Inflammatory macrophage treated with lipopolysaccharide for 4 hours (primary cell): ENCODE measurements at regions not wholly inside any gene's neighbourhood (a gene's known extent, or its start where the extent isn't known, plus 50 kb on each side); places are given as distances from the start of the nearest gene placed in this dataset.
A peak's percentile ranks its signal among the peaks of the same experiment; 100 is the strongest.
"Not testable (repeated sequence)": the region's sequence is repeated elsewhere in the genome, so short reads cannot be mapped to it uniquely, and the experiment has no call there.

Experiments used
- DNase-seq: peaks from one replicate; pipeline ENCODE4 v3.0.0-alpha.2; 2020

DNA sequence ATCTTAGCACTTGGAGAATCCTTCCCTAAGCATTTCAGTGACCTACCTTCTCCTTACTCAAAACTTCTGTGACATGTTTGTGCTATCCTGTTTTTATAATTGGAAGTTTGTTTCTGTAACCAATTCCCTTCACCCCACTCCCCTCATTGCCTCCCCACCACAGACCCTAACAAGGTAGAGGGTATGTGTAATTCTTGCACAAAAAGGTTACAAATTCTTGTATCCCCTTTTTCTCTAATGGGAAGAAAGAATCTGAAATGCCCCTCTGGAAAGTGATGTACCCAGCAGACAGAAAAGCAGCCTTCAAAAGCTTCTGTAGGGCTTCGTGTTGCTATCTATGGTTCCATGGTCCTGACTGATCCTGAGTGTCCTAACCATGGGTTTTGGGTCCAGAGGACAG, 111.7 kb upstream of the TMEM170B start:
- DNase-seq: no peak

DNA sequence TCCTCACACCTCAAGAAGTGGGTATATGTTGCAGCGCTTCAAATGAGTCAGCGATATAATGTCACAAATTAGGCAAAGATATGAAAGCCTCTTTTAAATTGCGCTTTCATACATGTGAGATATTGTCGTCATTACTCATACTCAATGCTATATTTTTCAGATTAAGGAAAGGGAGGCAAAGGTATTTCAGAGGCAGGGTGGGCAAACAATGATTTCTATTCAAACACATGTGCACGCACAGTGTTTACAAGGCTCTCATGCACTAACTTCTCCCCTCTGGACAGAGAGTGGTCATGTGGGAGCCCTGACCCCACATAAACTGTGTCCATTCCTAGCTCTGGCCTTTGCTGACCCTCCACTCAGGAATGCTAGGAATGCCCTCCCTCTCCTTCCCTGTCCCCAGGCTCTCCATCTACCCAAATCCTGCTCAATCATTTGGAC, 112.1 kb upstream of the TMEM170B start:
- no peak for DNase-seq

DNA sequence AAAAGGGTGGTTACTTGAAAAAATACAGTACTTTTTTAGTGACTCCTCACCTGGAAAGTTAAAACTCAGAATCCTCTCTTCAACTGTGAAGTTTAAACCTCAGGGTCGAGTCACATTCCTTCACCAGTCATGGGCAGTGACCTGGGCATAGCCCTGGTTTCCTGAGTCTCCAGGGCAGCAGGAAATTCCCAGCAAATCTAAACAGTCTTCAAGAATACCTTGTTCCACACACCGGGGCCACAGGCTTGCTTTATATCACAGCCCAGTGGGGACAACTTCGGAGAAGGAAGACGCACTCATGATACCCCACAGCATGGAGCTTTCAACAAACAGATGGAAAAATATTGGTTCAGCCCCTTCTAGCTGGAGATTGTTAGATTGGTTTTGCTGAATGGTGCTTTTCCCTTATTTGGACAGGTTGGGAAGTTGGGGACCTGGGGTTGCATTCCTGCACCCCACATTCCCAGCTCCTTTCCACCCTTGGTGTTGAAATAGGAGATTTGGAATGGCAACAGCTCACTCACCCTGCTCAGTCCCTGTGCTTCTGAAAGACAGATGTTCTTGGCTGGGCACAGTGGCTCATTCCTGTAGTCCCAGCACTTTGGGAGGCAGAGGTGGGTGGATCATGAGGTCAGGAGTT, 113.0 kb upstream of the TMEM170B start:
- no peak for DNase-seq

DNA sequence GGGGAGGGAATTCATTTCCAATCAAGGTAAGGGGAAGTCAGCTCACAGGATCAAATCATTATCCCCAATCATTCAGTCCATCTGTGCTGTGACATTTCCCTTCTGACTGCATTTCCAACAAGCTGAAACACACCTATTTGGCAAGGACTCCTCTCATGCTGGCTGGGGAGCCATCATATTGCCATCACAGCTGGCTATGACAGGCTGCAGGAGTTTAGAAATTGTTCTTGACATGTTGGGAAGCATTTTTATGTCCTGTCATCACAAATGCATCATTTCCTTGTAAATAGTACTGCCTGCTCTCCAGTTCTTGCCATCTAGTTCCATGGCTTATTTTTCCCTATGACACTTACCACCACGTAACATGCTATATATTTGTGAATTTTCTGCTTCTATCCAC, 113.9 kb upstream of the TMEM170B start:
- DNase-seq: no peak

DNA sequence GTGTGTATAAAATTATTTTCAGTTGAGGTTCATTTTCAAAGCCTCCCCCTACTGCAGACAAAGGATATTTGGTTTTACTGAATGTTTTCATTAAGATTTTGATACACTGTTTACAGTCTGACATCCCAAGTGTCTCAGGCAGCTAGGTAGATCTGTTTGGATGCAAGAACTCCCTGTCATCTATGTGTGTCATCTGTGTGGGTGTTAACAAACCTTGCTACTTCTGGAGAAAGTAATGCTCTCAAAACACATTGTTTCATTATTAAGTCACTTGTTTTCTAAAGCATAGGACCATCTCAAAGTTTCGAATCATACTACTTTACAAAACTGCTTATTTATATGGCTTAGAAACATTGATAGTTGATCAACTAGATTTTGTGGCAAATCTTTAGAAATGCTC, 114.5 kb upstream of the TMEM170B start:
- no peak for DNase-seq

DNA sequence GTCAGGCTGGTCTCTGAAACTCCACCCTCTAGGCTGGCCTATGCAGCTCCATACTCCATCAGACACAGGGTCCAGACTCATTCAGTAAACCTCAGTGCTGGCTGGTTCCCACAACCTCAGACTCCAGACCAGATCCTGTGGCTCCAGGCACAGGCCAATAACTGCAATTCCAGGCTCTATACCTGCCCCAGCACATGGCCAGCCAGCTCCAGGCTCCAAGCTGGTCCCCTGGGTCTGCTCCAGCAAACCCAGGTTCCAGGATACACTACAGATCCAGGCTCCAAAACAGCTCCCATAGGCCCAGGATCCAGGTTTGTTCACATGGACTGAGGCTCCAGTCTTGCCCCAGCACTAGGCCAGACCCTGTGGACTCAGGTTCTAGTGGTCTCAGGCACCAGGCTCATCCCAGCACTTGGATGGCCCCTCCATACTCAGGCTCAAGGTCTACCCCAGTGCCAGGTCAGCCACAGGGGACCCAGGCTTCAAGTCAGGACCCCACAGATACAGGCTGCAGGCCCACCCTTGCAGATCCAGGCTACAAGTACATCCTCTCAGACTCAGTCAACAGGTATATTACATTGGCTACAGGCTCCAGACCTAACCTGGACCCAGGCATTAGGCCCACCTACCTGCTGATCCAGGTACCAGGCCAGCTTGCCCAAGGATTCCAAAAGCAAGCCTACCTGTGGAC, 117.6 kb upstream of the TMEM170B start:
- no peak for DNase-seq

DNA sequence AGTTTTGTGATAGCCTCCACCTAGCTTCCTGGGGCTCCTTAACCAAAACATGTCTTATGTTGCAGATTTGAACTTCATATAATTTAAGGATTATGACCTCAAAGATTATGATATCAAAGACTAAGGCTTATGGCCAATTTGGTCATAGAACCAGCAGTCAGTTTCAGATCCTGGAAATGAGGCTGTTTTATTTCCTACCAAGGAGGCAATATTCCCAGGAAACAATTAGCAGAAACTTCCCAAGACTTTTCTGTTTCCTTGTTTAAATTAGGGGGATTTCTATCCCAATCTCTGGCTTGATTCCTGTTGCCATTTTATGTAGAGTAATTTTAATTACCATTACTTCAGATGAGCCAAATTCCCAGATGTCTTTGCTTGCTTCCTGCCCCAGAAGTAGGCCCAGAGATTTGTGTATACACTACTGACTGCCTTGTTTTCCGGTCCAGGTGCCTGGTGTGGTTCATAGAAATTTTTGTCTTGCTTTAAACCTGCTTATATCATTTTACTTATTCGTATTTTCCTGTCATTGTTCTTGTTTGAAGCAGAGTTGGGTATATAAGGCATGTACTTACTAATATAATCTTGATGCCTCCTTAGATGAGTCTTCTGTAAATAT, 119.2 kb upstream of the TMEM170B start:
- DNase-seq: no peak

DNA sequence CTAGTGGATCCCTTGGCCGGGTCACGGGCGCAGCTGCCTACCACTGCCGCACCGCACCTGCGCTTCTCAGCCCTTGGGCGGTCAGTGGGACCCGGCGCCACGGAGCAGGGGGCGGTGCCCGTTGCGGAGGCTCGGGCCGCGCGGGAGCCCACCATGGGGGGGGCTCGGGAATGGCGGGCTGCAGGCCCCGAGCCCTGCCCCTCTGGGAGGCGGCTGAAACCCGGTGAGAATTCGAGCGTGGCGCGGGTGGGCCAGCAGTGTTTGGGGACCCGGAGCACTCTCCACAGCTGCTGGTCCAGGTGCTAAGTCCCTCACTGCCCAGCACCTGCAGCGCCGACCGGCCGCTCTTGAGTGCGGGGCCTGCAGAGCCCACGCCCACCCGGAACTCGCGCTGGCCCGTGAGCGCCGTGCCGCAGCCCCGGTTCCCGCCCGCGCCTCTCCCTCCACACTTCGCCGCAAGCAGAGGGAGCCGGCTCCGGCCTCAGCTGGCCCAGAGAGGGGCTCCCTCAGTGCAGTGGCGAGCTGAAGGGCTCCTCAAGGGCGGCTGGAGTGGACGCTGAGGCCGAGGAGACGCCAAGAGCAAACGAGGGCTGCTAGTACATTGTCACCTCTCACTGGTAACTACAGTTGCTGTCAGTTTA, 120.5 kb upstream of the TMEM170B start:
- DNase-seq: no peak

DNA sequence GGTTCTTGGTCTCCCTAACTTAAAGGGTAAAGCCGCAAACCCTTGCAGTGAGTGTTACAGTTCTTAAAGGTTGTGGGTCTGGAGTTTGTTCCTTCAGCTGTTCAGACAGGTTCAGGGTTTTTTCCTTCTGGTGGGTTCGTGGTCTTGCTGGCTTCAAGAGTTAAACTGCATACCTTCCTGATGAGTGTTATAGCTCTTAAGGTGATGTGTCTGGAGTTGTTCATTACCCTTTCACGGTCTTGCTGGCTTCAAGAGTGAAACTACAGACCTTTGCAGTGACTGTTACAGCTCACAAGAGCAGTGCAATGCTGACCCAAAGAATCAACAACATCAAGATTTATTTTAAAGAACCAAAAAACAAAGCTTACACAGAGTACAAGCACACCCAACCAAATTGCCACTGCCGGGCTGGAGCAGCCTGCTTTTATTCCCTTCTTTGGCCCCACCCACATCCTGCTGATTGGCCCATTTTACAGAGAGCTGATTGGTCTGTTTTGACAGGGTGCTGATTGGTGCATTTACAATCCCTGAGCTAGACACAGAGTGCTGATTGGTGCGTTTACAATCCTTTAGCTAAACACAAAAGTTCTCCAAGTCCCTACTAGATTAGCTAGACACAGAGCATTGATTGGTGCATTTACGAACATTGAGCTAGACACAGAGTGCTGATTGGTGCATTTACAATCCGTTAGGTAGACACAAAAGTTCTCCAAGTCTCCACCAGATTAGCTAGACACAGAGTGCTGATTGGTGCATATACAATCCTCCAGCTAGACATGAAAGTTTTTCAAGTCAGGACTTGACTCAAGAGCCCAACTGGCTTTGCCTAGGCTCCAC, 121.2 kb upstream of the TMEM170B start:
- not testable (repeated sequence) for DNase-seq

DNA sequence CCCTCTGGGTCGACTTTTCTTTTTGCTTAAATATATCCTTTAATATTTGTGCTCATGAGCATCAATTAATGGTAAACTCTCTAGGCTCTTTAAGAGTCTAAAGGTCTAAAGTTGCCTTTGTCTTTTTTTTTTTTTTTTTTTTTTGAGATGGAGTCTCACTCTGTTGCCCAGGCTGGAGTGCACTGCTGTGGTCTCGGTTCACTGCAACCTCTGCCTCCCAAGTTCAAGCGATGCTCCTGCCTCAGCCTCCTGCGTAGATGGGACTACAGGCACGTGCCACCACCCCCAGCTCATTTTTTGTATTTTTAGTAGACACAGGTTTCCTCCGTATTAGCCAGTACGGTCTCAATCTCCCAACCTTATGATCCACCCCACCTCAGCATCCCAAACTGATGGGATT, 122.0 kb upstream of the TMEM170B start:
- no peak for DNase-seq

DNA sequence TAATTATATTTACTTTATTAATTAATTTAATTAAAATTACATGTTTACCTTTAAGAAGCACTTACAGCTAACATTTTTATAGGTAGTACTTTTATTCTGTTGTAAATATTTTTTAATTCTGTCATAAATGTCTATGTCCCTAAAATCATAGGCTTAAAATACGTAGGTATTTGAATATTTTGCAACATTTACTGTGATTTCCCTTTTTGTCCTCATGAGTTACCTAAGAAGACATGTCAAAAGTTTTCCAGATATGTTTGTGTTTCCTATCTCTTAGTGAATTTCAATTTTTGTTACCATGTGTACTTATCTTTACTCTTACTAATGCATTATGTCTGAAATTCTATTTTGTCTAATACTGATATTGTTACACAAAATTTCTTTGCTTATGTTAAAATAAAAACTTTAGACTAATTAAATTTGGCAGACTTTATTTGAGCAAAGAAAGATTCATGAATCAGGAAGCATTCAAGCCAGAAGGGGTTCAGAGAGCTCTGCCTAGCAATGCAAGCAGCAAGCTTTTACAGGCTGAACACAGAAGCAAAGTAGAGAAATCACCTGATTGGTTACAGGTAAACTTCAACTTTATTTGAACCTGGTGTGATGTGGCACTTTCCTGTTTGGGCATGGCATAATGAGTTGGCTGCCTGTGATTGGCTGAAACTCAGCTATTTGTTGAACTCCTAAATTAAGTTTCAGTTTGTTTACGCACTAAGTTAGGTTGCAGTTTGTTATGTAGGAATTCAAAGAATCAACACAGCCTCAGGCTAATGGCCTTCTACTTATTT, 123.2 kb upstream of the TMEM170B start:
- DNase-seq: peak; percentile 75

DNA sequence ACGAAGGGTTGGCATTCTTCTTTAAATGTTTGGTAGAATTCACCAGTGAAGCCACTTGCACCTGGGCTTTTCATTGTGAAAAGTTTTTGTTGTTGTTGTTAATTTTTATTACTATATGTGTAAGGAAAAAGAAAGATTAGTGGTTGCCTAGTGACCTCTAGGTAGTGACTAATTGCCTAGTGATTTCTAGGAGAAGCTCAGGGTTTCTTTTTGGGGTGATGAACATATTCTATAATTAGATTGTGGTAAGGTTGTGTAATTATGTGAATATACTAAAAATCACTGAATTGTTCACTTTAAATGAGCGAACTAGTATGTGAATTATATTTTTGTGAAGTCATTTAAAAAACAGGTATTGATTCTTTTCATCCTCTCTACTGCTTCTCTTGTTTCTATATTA, 123.8 kb upstream of the TMEM170B start:
- DNase-seq: peak; percentile 91

DNA sequence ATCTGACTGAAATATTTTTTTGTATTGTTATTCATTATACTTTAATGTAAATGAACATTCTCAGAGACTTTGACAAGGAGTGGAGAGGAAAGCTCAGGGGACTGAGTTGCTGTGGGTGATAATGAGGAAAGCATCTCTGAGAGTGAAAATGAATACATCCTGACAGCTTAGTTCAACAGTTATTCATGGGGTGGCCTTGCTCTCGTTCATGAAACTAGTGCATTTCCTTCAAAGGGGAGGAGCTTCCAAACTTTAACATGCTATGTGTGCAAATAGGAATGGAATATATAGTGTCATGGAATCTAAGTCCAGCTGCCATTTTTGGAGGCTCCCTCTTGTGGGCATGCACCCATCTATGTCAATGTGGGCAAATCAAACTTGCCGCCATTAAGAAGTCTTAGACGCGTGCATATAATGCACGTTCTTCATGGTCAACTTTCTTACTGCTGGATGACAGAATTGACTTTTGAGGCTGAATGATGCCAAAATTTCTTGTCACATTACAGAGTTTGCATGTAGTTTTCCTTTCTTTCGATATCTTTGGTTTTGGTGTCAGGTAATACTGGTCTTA, 124.3 kb upstream of the TMEM170B start:
- peak; percentile 31 for DNase-seq

DNA sequence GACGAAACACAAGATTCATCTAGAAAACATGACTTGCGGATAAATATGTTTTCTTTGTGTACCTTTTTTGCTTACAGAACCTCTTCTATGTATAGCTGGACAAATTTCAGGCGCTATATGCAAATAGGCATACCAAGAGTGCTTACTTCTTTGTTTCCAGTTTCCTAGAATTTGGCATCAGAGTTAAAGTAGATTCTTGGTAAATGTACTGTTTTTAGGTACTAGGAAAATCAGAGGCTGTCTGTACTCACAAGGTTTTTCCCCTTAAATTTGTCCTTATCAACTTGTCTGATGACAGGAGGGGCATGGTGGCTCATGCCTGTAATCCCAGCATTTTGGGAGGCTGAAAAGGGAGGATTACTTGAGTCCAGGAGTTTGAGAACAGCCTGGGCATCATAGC, 124.9 kb upstream of the TMEM170B start:
- DNase-seq: peak; percentile 67

DNA sequence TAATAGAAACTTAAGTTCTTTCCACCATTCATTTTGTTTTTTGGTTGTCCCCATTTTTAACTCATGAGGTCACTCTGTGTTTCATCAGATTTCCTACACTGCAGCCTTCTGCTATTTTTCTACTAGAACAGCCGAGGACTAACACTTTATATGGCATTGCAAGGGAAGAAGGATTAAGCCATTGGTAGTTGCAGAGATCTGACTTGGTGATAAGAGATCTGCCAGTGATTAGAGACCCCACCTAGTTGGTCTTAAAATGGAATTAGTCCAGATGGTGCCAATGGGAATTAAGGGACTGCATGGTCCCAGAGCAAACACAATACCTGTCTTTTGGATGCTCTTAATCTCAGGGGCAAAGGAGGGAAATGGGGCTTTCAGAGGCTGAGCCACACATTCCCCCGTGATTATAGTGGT, 125.5 kb upstream of the TMEM170B start:
- DNase-seq: peak; percentile 67

DNA sequence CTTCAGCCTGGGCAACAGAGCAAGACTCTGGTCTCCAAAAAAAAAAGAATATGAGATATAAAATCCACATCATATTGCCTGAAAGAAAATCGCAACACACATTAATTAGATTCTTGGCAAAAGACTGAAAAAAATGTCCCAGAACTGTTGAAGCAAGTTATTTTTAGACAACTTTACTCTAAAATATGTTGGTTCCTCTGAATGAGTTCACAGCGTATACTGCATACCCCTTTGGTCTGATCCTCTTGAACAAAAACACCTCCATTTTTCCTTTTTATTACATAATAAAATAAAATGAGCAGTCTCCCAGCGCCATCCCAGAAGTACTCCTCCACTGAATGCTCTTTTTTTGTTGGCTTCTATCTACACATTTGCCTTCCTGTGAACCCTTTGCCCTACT, 126.0 kb upstream of the TMEM170B start:
- no peak for DNase-seq

DNA sequence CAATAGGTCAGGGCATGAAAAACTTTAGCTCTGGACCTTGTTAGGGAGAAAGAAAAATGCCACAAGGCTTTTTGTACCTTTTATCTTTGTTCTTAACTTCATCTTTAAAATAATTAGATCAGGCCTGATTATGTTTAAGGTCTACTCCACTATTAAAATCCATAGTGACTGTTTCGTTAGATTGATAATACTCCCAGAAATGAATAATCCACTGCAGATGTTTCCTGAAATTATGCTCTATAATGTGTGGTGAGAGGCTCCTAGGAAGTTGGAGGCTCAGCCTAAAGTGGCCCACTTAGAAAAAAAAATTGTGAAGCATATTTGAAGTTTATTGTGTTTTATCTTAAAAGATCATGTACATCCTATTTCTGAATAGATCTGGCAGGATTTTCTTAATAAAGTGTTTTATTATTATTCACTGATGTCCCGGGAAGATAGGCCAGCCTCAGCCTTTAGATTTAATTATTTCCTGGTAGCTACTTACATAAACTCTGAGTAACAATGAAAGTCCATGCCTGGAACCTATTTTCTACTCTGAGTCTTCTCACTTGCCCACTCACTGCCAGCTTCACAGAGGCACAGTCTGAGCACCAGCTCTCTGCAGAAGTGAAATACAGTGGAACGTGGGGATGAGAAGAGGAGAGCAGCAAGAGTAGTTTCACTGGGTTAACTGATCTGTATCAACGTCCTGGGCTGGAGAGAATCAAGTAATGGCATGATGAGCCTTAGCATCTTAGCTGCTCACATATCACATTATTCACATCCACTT, 126.8 kb upstream of the TMEM170B start:
- peak; percentile 51 for DNase-seq

DNA sequence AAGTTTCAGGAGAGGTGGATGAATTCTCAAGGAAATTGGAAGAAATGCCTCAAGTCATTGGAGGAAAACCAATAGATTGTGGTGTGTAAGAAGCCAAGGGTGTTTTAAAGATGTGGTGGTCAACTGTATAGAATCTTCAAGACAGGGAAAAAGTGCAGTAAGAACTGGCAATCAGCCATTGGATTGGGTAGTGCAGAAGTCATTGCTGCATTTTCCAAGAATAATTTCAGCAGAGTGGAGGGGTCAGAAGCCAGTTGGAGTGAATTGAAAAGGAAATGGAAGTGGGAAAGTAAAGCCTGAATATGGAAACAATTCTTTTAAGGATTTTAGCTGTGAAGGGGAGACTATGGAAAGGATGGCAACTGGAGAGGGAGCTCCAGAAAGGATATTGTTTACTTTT, 128.2 kb upstream of the TMEM170B start:
- no peak for DNase-seq

DNA sequence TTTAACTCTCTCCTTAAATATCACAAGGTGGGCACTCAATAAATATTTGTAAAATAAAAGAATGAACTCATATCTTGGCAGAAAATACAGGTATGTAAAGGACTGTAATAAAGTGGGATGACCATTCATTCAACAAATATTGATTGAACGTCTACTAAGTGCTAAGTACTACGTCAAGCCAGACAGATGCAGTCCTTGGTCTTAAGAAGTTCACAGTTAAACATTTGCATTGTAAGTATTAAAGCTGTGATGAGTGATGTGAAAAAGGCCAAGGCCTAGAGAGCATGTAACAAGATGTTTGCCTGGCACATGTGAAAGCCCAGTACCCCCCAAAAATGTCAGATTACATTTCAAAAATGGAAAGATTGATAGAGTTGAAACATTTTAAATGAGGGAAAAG, 130.1 kb upstream of the TMEM170B start:
- no peak for DNase-seq

DNA sequence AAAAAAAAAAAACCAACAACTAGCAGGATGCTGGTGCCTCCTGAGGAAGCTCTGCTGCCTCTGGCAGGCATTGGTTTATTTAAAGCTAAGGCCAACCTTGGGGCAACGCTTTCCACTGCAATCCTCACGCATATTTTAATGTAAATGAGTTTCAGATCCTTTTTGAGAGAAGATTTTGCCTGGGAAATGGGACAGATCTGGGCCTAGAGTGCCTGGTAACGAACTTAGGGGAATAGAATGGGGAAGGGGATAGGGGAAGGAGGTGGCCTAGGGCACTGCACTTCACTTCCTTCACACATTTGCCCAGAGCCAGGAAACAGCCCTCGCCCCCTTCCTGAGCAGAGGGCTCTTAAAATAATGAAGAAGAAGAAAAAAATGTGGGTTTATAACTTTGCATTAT, 132.7 kb upstream of the TMEM170B start:
- DNase-seq: peak; percentile 69

DNA sequence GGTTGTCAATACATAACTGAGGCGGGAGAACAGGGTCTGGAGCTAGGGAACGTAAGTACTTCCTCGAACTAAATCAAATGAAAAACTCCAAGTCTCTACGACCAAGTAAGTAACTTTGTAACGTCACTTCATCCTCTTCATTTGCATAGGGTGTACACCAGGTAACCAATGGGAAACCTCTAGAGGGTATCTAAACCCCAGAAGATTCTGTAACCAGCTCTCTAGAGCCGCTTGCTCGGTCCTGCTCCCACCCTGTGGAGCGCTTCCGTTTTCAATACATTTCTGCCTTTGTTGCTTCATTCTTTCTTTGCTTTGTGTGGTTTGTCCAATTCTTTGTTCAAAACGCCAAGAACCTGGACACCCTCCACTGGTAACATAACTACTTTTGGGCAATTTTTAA, 133.5 kb upstream of the TMEM170B start:
- DNase-seq: peak; percentile 38
